ENCODE measurements at regions not wholly inside any gene's neighbourhood (a gene's known extent, or its start where the extent isn't known, plus 50 kb on each side); places are given as distances from the start of the nearest gene placed in this dataset.

GRCh38 chr7:86558680-86559501 lies 84.8 kb upstream of the GRM3 start:
- no peak overlapping the region for H3K9ac ChIP-seq (ENCODE audit: low read length)
- no peak overlapping the region for H2AFZ ChIP-seq (ENCODE audit: low read depth, low read length)
- H3K79me2 ChIP-seq (replicated peaks; ENCODE audit: insufficient read depth, low read length) = no peaks in the 10 kb centered on the region
- no peak overlapping the region for H3K4me2 ChIP-seq (ENCODE audit: low read length)
- H3K4me3 ChIP-seq (ENCODE audit: low read length) = no peak overlapping the region
- no peaks in the 10 kb centered on the region for H3K36me3 ChIP-seq (ENCODE audit: insufficient read depth, low read length)
- H3F3A ChIP-seq (ENCODE audit: insufficient read depth, low read length, poor library complexity, severe bottlenecking) = no peaks in the 10 kb centered on the region
- TF ChIP-seq CTCF (IDR thresholded peaks at IDR 0.05; ENCODE audit: poor library complexity, severe bottlenecking) (no peak), TAF1 (IDR thresholded peaks at IDR 0.05; ENCODE audit: low read depth) (no peak), EP300 (conservative IDR thresholded peaks at IDR 0.05; ENCODE audit: poor library complexity, severe bottlenecking) (no peak), REST (IDR thresholded peaks at IDR 0.05; ENCODE audit: borderline replicate concordance) (no peak)
- no peaks in the 10 kb centered on the region for H4K20me1 ChIP-seq (ENCODE audit: insufficient read depth)
- H3K9me2 ChIP-seq (ENCODE audit: insufficient read depth, low read length) = no peaks in the 10 kb centered on the region
- H3K27me3 ChIP-seq (ENCODE audit: insufficient read depth, low read depth, low read length) = no peaks in the 10 kb centered on the region
- H3K9me3 ChIP-seq (ENCODE audit: low read length) = no peaks in the 10 kb centered on the region
- no peak overlapping the region for H3K27ac ChIP-seq (ENCODE audit: low read length)

- Histone ChIP-seq H3F3A (ENCODE audit: insufficient read depth, low read length, poor library complexity, severe bottlenecking) (no peaks in the 10 kb centered on the region), H3K36me3 (ENCODE audit: insufficient read depth, low read length) (no peaks in the 10 kb centered on the region), H3K9me3 (ENCODE audit: low read length) (no peaks in the 10 kb centered on the region), H4K20me1 (ENCODE audit: insufficient read depth) (no peaks in the 10 kb centered on the region), H2AFZ (ENCODE audit: low read depth, low read length) (no peak overlapping the region), H3K9me2 (ENCODE audit: insufficient read depth, low read length) (no peaks in the 10 kb centered on the region), H3K27me3 (ENCODE audit: insufficient read depth, low read depth, low read length) (no peaks in the 10 kb centered on the region), H3K4me2 (ENCODE audit: low read length) (no peak overlapping the region), H3K9ac (ENCODE audit: low read length) (no peak overlapping the region), H3K27ac (ENCODE audit: low read length) (no peak overlapping the region), H3K79me2 (replicated peaks; ENCODE audit: insufficient read depth, low read length) (no peaks in the 10 kb centered on the region), H3K4me3 (ENCODE audit: low read length) (no peak overlapping the region)
- TF ChIP-seq SMC3 (conservative IDR thresholded peaks at IDR 0.05; ENCODE audit: poor library complexity) = no peak
- no peak for TF ChIP-seq REST (IDR thresholded peaks at IDR 0.05; ENCODE audit: borderline replicate concordance)
- no peak for TF ChIP-seq EZH2 (IDR thresholded peaks at IDR 0.05; ENCODE audit: borderline replicate concordance, insufficient read depth, low read length, poor library complexity, severe bottlenecking)
- no peak for TF ChIP-seq POLR2AphosphoS5 (IDR thresholded peaks at IDR 0.05)
- no peak for TF ChIP-seq TAF1 (IDR thresholded peaks at IDR 0.05; ENCODE audit: low read depth)
- no peak for TF ChIP-seq MXI1 (conservative IDR thresholded peaks at IDR 0.05; ENCODE audit: poor library complexity, severe bottlenecking)
- TF ChIP-seq EP300 (conservative IDR thresholded peaks at IDR 0.05; ENCODE audit: poor library complexity, severe bottlenecking) = no peak
- no peak for TF ChIP-seq CTCF (IDR thresholded peaks at IDR 0.05; ENCODE audit: poor library complexity, severe bottlenecking)
- TF ChIP-seq RAD21 (conservative IDR thresholded peaks at IDR 0.05) = no peak
Measured at GRCh38 chr7:86534641-86535040, 109.1 kb upstream of the GRM3 start.
